GM12864 (cell line): ENCODE measurements at regions not wholly inside any gene's neighbourhood (a gene's known extent, or its start where the extent isn't known, plus 50 kb on each side); places are given as distances from the start of the nearest gene placed in this dataset.
"Not testable (repeated sequence)": the region's sequence is repeated elsewhere in the genome, so short reads cannot be mapped to it uniquely, and the experiment has no call there.

Source experiments
- DNase-seq: peaks from one replicate; pipeline ENCODE4 v3.0.0-alpha.2; 2011; ENCODE audit warnings: low read depth
- H3K4me3 ChIP-seq: 2 replicates; pipeline ENCODE4 v1.5.1; 2011; ENCODE audit warnings: mild to moderate bottlenecking, low read depth, low read length, control low read depth
- TF ChIP-seq, protein P1 (sequence below): IDR thresholded peaks from 2 replicates; pipeline ENCODE4 v1.5.1; 2011; ENCODE audit warnings: low read depth, mild to moderate bottlenecking, moderate library complexity, low read length, control low read depth, inconsistent platforms; ENCODE audit errors: missing control alignments

DNA sequence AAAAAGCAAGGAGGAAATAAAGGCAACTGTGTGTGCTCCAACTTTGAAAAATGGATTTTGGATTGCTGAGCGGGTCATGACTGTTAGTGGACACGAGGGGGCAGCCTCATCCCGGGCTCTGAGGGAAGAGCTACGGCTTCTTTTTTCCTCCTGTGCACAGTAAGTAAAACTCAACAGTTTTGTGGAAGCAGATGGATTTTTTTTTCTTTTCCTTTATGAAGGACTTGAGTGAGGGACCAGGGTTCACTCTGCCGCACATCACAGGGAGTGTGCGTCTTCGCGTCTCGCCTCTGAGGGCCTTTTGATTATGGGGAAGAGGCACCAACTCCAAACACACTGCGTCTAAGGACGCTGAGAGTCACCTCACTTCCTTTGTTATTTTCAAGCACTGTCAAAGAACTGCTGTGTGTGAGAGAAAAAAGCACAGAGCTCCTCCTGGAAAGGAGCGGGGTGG, 80.3 kb upstream of the GOT2 start:
- TF ChIP-seq, protein P1, sequence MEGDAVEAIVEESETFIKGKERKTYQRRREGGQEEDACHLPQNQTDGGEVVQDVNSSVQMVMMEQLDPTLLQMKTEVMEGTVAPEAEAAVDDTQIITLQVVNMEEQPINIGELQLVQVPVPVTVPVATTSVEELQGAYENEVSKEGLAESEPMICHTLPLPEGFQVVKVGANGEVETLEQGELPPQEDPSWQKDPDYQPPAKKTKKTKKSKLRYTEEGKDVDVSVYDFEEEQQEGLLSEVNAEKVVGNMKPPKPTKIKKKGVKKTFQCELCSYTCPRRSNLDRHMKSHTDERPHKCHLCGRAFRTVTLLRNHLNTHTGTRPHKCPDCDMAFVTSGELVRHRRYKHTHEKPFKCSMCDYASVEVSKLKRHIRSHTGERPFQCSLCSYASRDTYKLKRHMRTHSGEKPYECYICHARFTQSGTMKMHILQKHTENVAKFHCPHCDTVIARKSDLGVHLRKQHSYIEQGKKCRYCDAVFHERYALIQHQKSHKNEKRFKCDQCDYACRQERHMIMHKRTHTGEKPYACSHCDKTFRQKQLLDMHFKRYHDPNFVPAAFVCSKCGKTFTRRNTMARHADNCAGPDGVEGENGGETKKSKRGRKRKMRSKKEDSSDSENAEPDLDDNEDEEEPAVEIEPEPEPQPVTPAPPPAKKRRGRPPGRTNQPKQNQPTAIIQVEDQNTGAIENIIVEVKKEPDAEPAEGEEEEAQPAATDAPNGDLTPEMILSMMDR, result peak; percentile 88
- no peak overlapping the region for H3K4me3 ChIP-seq
- DNase-seq, result no peak

DNA sequence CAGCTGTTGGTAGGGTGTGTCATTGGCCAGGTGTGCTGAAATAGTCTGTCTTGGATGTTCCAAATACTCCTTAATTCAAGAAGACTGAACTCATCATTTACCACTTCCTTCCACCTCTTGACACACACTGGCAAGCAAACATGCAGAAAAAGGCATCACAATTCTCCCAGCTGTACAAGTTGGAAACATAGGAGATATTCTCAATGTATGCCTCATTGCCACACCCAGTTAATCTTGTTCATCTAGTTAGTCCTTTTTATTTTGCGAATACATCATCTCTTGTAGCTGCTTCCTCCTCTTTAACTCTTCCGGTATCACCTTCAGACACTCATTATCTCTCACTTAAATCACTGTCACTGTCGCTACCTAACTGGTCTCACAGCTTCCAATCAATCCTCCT, 75.1 kb upstream of the GOT2 start:
- H3K4me3 ChIP-seq, result no peak overlapping the region
- TF ChIP-seq, protein P1, result no peak
- DNase-seq, result no peak

DNA sequence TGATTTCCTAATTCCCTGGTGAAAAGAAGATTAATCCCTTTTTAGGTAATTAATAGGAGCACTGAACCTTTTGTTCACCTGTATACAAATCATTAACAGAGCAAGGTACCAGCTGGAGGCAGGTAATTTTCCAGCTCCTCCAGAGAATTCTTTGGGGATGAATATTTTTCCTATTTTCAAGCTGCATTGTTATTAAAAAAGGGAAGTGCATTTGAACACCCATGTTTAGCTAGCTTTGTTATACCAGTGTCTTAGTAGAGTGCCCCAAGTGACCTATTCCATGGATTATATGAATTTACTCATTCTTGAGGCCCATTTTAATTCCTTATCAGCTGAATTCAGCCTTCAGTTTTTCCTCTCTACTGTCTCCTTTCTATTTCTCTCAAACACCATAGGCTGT, 73.2 kb upstream of the GOT2 start:
- TF ChIP-seq, protein P1, result no peak
- DNase-seq, result no peak
- no peak overlapping the region for H3K4me3 ChIP-seq

DNA sequence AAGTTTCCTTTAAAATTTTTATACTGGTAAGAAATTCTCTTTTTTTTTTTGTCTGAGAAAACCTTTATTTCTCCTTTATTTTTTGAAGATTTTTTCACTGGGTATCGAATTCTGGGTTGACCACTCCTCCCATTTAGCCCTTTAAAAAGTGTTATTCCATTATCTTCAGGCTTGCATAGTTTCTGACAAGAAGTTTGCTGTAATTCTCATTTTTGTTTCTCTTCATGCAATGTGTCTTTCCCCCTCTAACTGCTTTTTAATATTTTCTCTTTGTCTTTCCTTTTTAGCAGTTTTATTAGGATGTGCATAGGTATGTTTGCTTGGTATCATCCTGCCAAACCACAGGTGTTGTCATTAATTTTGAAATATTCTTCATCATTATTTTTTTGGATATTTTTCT, 67.7 kb upstream of the GOT2 start:
- no peak for DNase-seq
- H3K4me3 ChIP-seq, result no peak overlapping the region
- TF ChIP-seq, protein P1, result no peak

DNA sequence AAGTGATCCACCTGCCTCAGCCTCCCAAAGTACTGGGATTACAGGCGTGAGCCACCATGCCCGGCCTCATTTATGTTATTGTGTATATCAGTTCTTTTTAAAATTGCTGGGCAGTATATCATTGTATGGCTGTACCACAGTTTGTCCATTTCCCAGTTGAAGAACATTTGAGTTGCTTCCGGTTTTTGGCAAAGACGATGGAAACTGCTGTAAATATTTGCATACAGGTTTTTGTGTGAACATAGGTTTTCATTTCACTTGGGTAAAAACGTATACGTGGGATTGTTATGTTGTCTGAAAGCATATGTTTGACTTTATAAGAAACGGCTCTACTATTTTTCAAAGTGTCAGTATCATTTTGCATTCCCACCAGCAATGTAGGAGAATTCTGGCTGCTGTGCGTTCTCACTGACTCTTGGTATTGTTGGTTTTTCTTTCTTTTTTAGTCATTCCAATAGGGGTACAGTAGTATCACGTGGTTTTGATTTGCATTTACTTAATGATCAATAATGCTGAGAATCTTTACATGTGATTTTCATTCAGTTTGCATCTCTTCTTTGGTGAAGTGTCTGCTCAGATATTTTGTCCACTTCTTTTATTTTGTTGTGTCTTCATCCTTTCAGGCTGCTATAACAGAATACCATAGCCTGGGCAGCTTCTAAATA, 63.2 kb upstream of the GOT2 start:
- TF ChIP-seq, protein P1, result no peak
- DNase-seq, result no peak
- no peak overlapping the region for H3K4me3 ChIP-seq

DNA sequence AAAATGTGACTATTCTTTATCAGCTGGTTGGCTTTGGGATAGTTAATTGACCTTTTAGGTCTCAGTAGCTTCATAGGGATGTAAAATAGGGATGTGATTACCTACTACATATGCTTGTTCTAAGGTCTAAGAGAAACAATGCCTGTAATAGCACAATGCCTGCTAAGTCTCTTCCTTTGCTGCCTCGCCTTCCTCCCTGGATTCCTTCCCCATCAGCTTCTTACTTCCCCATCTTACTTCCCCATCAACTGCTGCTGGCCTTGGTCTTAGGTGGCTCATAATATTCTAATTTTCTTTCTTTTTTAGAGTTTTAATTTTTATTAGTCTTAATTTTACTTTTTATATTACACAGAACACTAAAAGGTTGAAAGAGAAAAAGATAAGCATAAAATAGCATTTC, 59.2 kb upstream of the GOT2 start:
- H3K4me3 ChIP-seq, result no peak overlapping the region
- no peak for DNase-seq
- TF ChIP-seq, protein P1, result no peak

DNA sequence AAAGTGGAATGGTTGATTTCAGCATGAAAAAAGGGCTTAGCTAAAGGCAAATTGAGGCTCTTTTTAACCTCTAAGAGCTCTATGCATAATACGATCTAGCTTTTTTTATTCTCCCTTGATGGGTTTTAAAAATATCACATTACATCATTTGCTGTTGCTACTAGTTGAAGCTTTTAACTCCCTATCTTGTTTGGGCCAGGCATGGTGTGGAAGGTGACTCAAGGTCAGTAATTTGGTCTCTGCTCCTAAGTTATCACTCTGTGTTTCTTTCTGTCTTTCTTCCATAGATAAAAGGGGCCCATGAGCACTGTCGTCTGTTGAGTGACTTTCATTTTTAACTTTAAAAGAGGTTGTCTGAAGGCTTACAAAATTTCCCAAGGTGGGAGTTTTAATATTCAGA, 58.1 kb upstream of the GOT2 start:
- no peak for DNase-seq
- H3K4me3 ChIP-seq, result no peak overlapping the region
- TF ChIP-seq, protein P1, result no peak

DNA sequence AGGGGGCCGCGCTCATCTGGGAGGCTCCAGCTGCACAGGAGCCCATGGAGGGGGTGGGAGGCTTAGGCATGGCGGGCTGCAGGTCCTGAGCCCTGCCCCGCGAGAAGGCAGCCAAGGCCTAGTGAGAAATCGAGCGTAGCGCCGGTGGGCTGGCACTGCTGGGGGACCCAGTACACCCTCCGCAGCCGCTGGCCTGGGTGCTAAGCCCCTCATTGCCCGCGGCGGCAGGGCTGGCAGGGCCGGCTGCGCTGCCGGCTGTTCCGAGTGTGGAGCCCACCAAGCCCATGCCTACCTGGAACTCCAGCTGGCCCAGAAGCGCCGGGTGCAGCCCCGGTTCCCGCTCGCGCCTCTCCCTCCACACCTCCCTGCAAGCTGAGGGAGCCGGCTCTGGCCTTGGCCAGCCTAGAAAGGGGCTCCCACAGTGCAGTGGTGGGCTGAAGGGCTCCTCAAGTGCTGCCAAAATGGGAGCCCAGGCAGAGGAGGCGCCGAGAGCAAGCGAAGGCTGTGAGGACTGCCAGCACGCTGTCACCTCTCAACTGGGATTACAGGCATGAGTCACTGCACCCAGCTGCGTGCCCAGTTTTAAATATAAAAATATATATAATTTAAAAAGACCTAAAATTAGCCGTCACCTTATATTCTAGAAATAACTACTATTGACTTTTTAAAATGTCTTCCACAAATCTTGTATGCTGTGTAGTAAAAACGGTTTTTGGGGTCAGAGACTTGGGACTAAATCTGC, 56.9 kb upstream of the GOT2 start:
- not testable (repeated sequence) for H3K4me3 ChIP-seq

More for the DNA sequence above, 56.9 kb upstream of the GOT2 start:
- DNase-seq, result not testable (repeated sequence)
